ENCODE measurements at regions not wholly inside any gene's neighbourhood (a gene's known extent, or its start where the extent isn't known, plus 50 kb on each side); places are given as distances from the start of the nearest gene placed in this dataset.

- TF ChIP-seq NR0B2 (CRISPR knock-in tag; IDR thresholded peaks at IDR 0.05) (no peak), TP53 (CRISPR knock-in tag; conservative IDR thresholded peaks at IDR 0.05) (no peak), PHF21A (CRISPR knock-in tag; IDR thresholded peaks at IDR 0.05) (no peak), HCFC1 (IDR thresholded peaks at IDR 0.05; ENCODE audit: low read depth, low read length) (no peak)
These were observed 185.3 kb upstream of the FBXO33 start for GRCh38 chr14:39617537-39617936.

Measured in HepG2 (cell line).